SU-DHL-6 (cell line): ENCODE measurements at regions not wholly inside any gene's neighbourhood (a gene's known extent, or its start where the extent isn't known, plus 50 kb on each side); places are given as distances from the start of the nearest gene placed in this dataset.

Experiments
- H2AFZ ChIP-seq: fragments of 200-600 bp; sonication (generic); 2 replicates; pipeline ENCODE4 v1.6.1; 2014; ENCODE audit warnings: low read depth, mild to moderate bottlenecking, moderate library complexity, mixed read lengths, antibody characterized with exemption, low read length; ENCODE audit not compliant: severe bottlenecking
- H3F3A ChIP-seq: fragments of 200-600 bp; shearing (Covaris generic); 2 replicates; pipeline ENCODE4 v1.6.0; 2016; ENCODE audit warnings: antibody characterized with exemption, mild to moderate bottlenecking; ENCODE audit not compliant: insufficient read depth
- H3K27ac ChIP-seq: fragments of 200-600 bp; sonication (generic); 2 replicates; pipeline ENCODE4 v1.5.1; 2016; ENCODE audit warnings: low read depth, mild to moderate bottlenecking, low read length, moderate library complexity, mixed read lengths
- H3K27me3 ChIP-seq: fragments of 200-600 bp; sonication (generic), shearing (Covaris generic); 2 replicates; pipeline ENCODE4 v1.6.0; 2014; ENCODE audit warnings: mild to moderate bottlenecking, low read length
- H3K36me3 ChIP-seq: fragments of 200-600 bp; sonication (generic); 2 replicates; pipeline ENCODE4 v1.6.1; 2014; ENCODE audit warnings: mild to moderate bottlenecking, low read length, mixed read lengths
- H3K4me2 ChIP-seq: fragments of 300-600, 200-600 bp; shearing (Covaris generic), sonication (generic); 2 replicates; pipeline ENCODE4 v1.6.0; 2014; ENCODE audit warnings: low read length, low read depth, mild to moderate bottlenecking; ENCODE audit not compliant: poor library complexity, severe bottlenecking
- H3K4me3 ChIP-seq: fragments of 200-600 bp; sonication (generic); 2 replicates; pipeline ENCODE4 v1.5.1; 2014; ENCODE audit warnings: antibody characterized with exemption, low read length, mild to moderate bottlenecking, mixed read lengths; ENCODE audit not compliant: insufficient read depth, poor library complexity, severe bottlenecking
- H3K79me2 ChIP-seq: fragments of 200-600 bp; sonication (generic); 2 replicates; pipeline ENCODE4 v1.6.1; 2014; ENCODE audit warnings: mild to moderate bottlenecking, low read length, moderate library complexity; ENCODE audit not compliant: insufficient read depth
- H3K9ac ChIP-seq: fragments of 200-600 bp; sonication (generic); 2 replicates; pipeline ENCODE4 v1.7.0; 2014; ENCODE audit warnings: mild to moderate bottlenecking, low read length
- H3K9me2 ChIP-seq: fragments of 200-600 bp; sonication (generic); replicated peaks from 2 replicates; pipeline ENCODE4 v1.6.1; 2014; ENCODE audit warnings: low read length; ENCODE audit not compliant: insufficient read depth
- H3K9me3 ChIP-seq: fragments of 200-600 bp; sonication (generic); 2 replicates; pipeline ENCODE4 v1.6.1; 2014; ENCODE audit warnings: low read length, mixed read lengths; ENCODE audit not compliant: insufficient read depth
- H4K20me1 ChIP-seq: fragments of 200-600 bp; sonication (generic); 2 replicates; pipeline ENCODE4 v1.6.1; 2014; ENCODE audit warnings: low read depth, mild to moderate bottlenecking, antibody characterized with exemption, low read length, moderate library complexity, mixed read lengths
- CTCF ChIP-seq: fragments of 200-600 bp; sonication (generic); IDR thresholded peaks from one replicate; pipeline ENCODE4 v1.5.1; 2017; ENCODE audit warnings: antibody characterized with exemption, mild to moderate bottlenecking, low read length, moderate library complexity; ENCODE audit not compliant: insufficient read depth, poor library complexity, severe bottlenecking
- EZH2phosphoT487 ChIP-seq: fragments of 200-600 bp; sonication (generic), shearing (Covaris generic); conservative IDR thresholded peaks from 2 replicates; pipeline ENCODE4 v1.6.1; 2018; ENCODE audit warnings: mild to moderate bottlenecking, antibody characterized with exemption, low read length, moderate library complexity, mixed read lengths

- Histone ChIP-seq H3F3A (no peaks in the 10 kb centered on the region), H3K27ac (no peak overlapping the region), H3K79me2 (no peaks in the 10 kb centered on the region), H3K9me2 (no peaks in the 10 kb centered on the region), H3K4me3 (no peak overlapping the region), H3K27me3 (no peaks in the 10 kb centered on the region), H3K9me3 (no peaks in the 10 kb centered on the region), H3K36me3 (no peaks in the 10 kb centered on the region), H2AFZ (no peak overlapping the region), H3K4me2 (no peak overlapping the region), H4K20me1 (no peaks in the 10 kb centered on the region), H3K9ac (no peak overlapping the region)
- TF ChIP-seq CTCF: no peak
- no peak for TF ChIP-seq EZH2phosphoT487
These were observed 2177.2 kb downstream of the TP53TG3F start for GRCh38 chr16:35636480-35637230.

DNA sequence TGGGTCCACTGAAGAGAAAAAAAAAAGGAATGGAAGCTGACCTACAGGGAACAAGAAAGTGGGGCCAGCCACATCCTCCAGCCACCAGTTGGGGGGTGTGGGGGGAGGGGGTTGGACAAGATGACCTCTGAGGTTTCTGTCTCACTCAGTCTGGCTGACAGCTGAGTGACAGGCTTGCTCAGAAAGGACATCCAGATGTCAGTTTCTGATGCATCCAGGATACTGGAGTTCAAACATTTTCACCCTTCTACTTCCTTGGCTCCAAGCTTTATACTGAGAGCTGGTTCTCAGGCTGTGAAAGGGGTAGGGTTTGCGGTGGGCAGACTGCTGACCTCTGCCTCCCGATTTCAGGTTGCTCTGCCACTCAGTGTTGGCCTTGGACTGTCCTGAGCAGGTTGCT lies 2178.3 kb downstream of the TP53TG3F start:
- Histone ChIP-seq H3K9ac (no peak overlapping the region), H3F3A (no peaks in the 10 kb centered on the region), H2AFZ (no peak overlapping the region), H3K9me3 (no peaks in the 10 kb centered on the region), H3K79me2 (no peaks in the 10 kb centered on the region), H3K4me3 (no peak overlapping the region), H3K9me2 (no peaks in the 10 kb centered on the region), H3K36me3 (no peaks in the 10 kb centered on the region), H4K20me1 (no peaks in the 10 kb centered on the region), H3K27ac (no peak overlapping the region), H3K27me3 (no peaks in the 10 kb centered on the region), H3K4me2 (no peak overlapping the region)
- TF ChIP-seq CTCF (no peak), EZH2phosphoT487 (no peak)

- no peak overlapping the region for H3K9ac ChIP-seq
- H3K36me3 ChIP-seq: no peaks in the 10 kb centered on the region
- no peak overlapping the region for H3K27ac ChIP-seq
- H3F3A ChIP-seq: no peaks in the 10 kb centered on the region
- no peaks in the 10 kb centered on the region for H3K27me3 ChIP-seq
- TF ChIP-seq CTCF: no peak
- TF ChIP-seq EZH2phosphoT487: no peak
- H3K9me2 ChIP-seq: no peaks in the 10 kb centered on the region
- H4K20me1 ChIP-seq: no peaks in the 10 kb centered on the region
- H3K9me3 ChIP-seq: no peaks in the 10 kb centered on the region
- H3K79me2 ChIP-seq: no peaks in the 10 kb centered on the region
- no peak overlapping the region for H3K4me3 ChIP-seq
- H3K4me2 ChIP-seq: no peak overlapping the region
- no peak overlapping the region for H2AFZ ChIP-seq
These were observed 2180.1 kb downstream of the TP53TG3F start for GRCh38 chr16:35639233-35640205.
